T-helper 17 cell (primary cell): ENCODE measurements at regions not wholly inside any gene's neighbourhood (a gene's known extent, or its start where the extent isn't known, plus 50 kb on each side); places are given as distances from the start of the nearest gene placed in this dataset.
"Not testable (repeated sequence)": the region's sequence is repeated elsewhere in the genome, so short reads cannot be mapped to it uniquely, and the experiment has no call there.

Source experiments
- ATAC-seq: fragments of 150-1000 bp; cut with Tn5 transposase; 2 replicates; pipeline ENCODE4 v1.10.0; 2021; ENCODE audit warnings: mild to moderate bottlenecking, moderate library complexity
- DNase-seq, 3 donors: peaks; one replicate each; pipeline versions ENCODE4 v3.0.0 to v3.0.0-alpha.2; 2020 to 2021
- H3K9me3 ChIP-seq: one replicate; pipeline ENCODE4 v1.7.0; 2013; ENCODE audit warnings: low read length, mild to moderate bottlenecking; ENCODE audit not compliant: control insufficient read depth, poor library complexity, severe bottlenecking
- H3K27ac Mint-ChIP-seq: one replicate; pipeline ENCODE4 v1.8.0; 2022; ENCODE audit warnings: mild to moderate bottlenecking, moderate library complexity, mixed read lengths
- H3K27me3 Mint-ChIP-seq: one replicate; pipeline ENCODE4 v1.8.0; 2022; ENCODE audit warnings: mixed read lengths
- H3K36me3 Mint-ChIP-seq: one replicate; pipeline ENCODE4 v1.8.0; 2022; ENCODE audit warnings: low read depth, mixed read lengths
- H3K4me1 Mint-ChIP-seq: one replicate; pipeline ENCODE4 v1.8.0; 2022; ENCODE audit warnings: mild to moderate bottlenecking, mixed read lengths
- H3K4me3 Mint-ChIP-seq: one replicate; pipeline ENCODE4 v1.8.0; 2022; ENCODE audit warnings: mild to moderate bottlenecking, moderate library complexity, mixed read lengths

GRCh38 chr6:170223718-170224693, 66.9 kb downstream of the DLL1 start:
- ATAC-seq (no peak), DNase-seq (no peak)
- H3K4me3 Mint-ChIP-seq, result no peak overlapping the region
- H3K27ac Mint-ChIP-seq, result no peak overlapping the region
- peaks cover 8% of the 10 kb centered on the region for H3K4me1 Mint-ChIP-seq
- H3K36me3 Mint-ChIP-seq, result no peaks in the 10 kb centered on the region
- H3K9me3 ChIP-seq, result no peaks in the 10 kb centered on the region
- no peaks in the 10 kb centered on the region for H3K27me3 Mint-ChIP-seq

DNA sequence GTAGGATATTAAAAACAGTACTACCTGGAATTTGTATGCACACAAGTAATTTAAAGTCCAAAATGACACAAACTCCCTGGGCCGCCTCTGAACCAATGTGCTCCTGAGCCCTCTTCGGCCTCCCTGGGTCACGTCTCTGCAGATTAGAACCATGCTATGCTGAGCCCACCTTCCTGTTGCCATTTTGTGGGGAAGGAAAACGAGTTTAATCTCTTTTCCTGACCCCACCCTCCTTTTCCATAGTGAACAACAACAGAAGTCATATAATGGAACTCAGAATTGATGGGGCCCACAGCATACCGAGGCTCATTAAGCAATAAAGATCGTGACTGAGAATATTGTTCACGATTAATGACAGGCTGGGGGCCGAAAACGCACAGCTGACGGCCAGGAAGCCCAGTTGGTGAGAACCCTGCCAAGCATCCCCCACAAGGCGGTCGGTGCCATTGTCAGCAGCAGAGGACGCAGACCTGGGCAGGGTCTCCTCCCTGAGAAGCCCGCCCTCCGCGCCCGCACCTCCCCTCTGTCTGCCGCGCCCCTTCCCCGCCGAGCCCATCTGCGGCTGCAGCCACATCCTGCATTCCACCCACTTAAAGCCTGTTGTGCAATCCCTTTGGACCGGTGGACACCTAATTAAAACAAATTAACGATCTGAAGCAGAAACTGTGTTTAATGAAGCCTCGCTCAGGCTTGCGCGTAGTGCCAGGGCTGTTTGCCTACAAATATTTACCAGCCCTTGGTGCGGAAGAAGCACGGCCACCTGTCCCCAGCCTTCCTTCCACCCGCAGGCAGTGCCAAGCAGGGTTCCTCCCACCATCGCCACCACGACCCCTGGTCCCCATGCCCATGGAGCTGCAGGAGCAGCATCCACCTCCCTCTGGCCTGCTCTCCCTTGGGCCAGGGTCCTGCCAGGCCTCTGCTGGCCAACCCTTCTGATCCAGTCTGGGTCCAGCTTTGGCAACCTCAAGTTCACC, 68.1 kb downstream of the DLL1 start:
- H3K9me3 ChIP-seq, result no peaks in the 10 kb centered on the region
- no peaks in the 10 kb centered on the region for H3K36me3 Mint-ChIP-seq
- ATAC-seq, result no peak
- H3K4me3 Mint-ChIP-seq, result peak overlapping the region; percentile 12
- H3K4me1 Mint-ChIP-seq, result peaks cover 8% of the 10 kb centered on the region
- no peaks in the 10 kb centered on the region for H3K27me3 Mint-ChIP-seq
- no peak for DNase-seq
- no peak overlapping the region for H3K27ac Mint-ChIP-seq

GRCh38 chr6:170221753-170222400, 69.0 kb downstream of the DLL1 start:
- H3K4me1 Mint-ChIP-seq, result peaks cover 8% of the 10 kb centered on the region
- H3K36me3 Mint-ChIP-seq, result no peaks in the 10 kb centered on the region
- no peak overlapping the region for H3K27ac Mint-ChIP-seq
- no peak for ATAC-seq
- H3K4me3 Mint-ChIP-seq, result no peak overlapping the region
- no peaks in the 10 kb centered on the region for H3K9me3 ChIP-seq
- no peaks in the 10 kb centered on the region for H3K27me3 Mint-ChIP-seq
- DNase-seq, result no peak

DNA sequence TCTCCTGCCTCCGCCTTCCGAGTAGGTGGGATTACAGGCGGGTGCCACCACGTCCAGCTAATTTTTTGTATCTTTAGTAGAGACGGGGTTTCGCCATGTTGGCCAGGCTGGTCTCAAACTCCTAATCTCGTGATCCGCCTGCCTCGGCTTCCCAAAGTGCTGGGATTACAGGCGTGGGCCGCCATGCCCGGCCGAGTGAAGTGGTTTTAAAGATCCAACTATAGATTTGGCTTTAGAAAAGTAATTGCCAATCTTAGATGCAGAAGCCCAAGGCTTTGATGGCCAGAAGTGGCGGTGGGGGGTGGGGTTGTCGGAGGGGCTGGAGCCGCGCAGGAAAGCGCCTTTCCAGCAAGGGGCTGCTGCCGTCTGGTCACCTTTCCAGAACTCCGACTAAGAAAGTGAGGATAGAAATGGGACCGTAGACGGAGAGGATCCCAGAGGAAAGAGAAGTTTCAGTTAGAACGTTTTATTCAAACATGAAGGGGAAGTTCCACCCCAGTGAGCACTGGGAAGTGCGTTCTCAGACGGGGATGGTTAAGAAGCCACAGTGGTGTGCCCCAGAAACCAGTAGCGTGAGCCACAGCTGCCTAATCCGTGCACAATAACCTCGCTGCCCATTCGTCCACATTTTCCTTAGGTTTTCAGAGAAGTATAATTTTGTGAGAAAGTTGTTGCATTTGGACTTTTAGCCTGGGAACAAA, 69.7 kb downstream of the DLL1 start:
- DNase-seq (no peak), ATAC-seq (no peak)
- H3K27me3 Mint-ChIP-seq, result no peaks in the 10 kb centered on the region
- H3K36me3 Mint-ChIP-seq, result no peaks in the 10 kb centered on the region
- no peaks in the 10 kb centered on the region for H3K9me3 ChIP-seq
- H3K4me3 Mint-ChIP-seq, result no peak overlapping the region
- no peak overlapping the region for H3K27ac Mint-ChIP-seq
- peaks cover 8% of the 10 kb centered on the region for H3K4me1 Mint-ChIP-seq

DNA sequence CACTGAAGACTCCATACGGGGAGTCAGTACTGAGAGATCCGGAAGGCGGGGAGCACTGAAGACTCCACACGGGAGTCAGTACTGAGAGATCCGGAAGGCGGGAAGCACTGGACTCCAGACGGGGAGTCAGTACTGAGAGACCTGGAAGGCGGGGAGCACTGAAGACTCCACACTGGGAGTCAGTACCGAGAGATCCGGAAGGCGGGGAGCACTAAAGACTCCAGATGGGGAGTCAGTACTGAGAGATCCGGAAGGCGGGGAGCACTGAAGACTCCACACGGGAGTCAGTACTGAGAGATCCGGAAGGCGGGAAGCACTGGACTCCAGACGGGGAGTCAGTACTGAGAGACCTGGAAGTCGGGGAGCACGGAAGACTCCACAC, 77.2 kb downstream of the DLL1 start:
- DNase-seq, H3K4me3 Mint-ChIP-seq, ATAC-seq: not testable (repeated sequence)

GRCh38 chr6:170212956-170213636, 77.8 kb downstream of the DLL1 start:
- no peaks in the 10 kb centered on the region for H3K9me3 ChIP-seq
- H3K27me3 Mint-ChIP-seq, result peaks cover 27% of the 10 kb centered on the region
- H3K27ac Mint-ChIP-seq, result peak overlapping the region; percentile 8
- H3K4me1 Mint-ChIP-seq, result peaks cover 6% of the 10 kb centered on the region
- DNase-seq, result no peak
- no peaks in the 10 kb centered on the region for H3K36me3 Mint-ChIP-seq
- ATAC-seq, result no peak
- H3K4me3 Mint-ChIP-seq, result no peak overlapping the region

More for the DNA sequence above, 77.2 kb downstream of the DLL1 start:
- not testable (repeated sequence) for H3K9me3 ChIP-seq, H3K36me3 Mint-ChIP-seq, H3K27ac Mint-ChIP-seq, H3K4me1 Mint-ChIP-seq
- H3K27me3 Mint-ChIP-seq, result peaks cover 26% of the 10 kb centered on the region

GRCh38 chr6:170212051-170212756, 78.7 kb downstream of the DLL1 start:
- ATAC-seq, result no peak
- Mint-ChIP-seq H3K36me3 (no peaks in the 10 kb centered on the region), H3K27me3 (peaks cover 27% of the 10 kb centered on the region), H3K4me3 (no peak overlapping the region), H3K4me1 (peaks cover 6% of the 10 kb centered on the region), H3K27ac (no peak overlapping the region)
- no peak for DNase-seq
- H3K9me3 ChIP-seq, result no peaks in the 10 kb centered on the region

GRCh38 chr6:170211404-170212025, 79.4 kb downstream of the DLL1 start:
- H3K36me3 Mint-ChIP-seq, result no peaks in the 10 kb centered on the region
- H3K9me3 ChIP-seq, result no peaks in the 10 kb centered on the region
- no peak overlapping the region for H3K27ac Mint-ChIP-seq
- peaks cover 27% of the 10 kb centered on the region for H3K27me3 Mint-ChIP-seq
- peaks cover 6% of the 10 kb centered on the region for H3K4me1 Mint-ChIP-seq
- no peak for ATAC-seq
- no peak overlapping the region for H3K4me3 Mint-ChIP-seq
- DNase-seq, result no peak

DNA sequence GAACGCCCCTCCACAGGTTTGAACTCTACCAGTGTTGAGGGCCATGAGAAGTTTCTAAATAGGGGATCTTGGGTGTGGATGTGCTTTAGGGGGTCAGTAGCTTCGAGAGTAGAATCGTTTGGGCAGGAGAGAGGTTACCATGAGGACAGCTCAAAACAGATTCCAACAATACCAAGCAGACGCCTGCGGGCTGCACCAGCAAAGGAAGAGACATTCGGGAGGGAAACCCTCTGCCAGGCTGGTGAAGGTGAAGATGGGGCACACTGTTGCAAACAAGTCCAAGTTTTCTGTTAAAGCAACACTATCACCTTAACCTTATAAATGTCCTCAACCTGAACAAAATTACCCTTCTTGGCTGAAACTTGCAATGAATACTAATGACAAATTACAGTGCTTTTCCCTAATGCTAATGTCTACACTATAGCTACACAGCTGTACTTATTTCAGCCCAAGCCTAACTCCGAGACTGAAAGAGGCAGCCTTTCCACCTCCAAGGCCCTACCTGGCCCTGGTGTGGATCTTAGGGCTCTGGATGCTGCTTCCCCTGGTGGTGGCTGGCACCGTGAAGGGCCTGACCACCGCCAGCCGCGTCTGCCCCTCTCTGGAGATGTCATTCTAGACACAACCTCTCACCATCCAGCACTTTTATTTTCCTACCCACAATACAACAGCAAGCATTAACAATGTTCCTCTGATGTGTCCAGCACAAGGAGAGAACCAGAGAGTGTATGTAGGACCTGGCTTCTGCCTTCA, 80.1 kb downstream of the DLL1 start:
- H3K27me3 Mint-ChIP-seq, result peaks cover 27% of the 10 kb centered on the region
- no peaks in the 10 kb centered on the region for H3K36me3 Mint-ChIP-seq
- H3K4me3 Mint-ChIP-seq, result no peak overlapping the region
- H3K9me3 ChIP-seq, result no peaks in the 10 kb centered on the region
- H3K4me1 Mint-ChIP-seq, result peaks cover 6% of the 10 kb centered on the region
- H3K27ac Mint-ChIP-seq, result no peak overlapping the region
- DNase-seq (no peak), ATAC-seq (no peak)

DNA sequence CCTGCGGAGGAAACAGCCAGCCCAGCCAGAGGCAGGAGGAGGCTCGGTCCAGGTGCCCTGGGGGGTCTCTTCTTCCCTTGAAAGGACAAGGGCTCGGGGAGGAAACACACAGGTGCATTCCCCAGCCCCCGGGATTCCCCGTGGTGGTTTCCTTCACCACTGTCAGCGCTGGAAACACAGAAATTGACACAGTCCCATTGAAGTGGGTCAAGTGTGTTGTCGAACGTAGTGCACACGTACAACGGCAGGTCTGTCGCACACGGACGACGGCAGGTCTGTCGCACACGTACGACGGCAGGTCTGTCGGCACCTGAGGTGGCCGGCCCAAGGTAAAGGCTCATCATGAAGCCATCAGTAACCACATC, 80.9 kb downstream of the DLL1 start:
- no peak for DNase-seq
- Mint-ChIP-seq H3K4me1 (peaks cover 6% of the 10 kb centered on the region), H3K27me3 (peaks cover 27% of the 10 kb centered on the region), H3K27ac (no peak overlapping the region), H3K4me3 (no peak overlapping the region), H3K36me3 (no peaks in the 10 kb centered on the region)
- ATAC-seq, result peak; percentile 54
- no peaks in the 10 kb centered on the region for H3K9me3 ChIP-seq
